NT2/D1 (cell line): ENCODE measurements at regions not wholly inside any gene's neighbourhood (a gene's known extent, or its start where the extent isn't known, plus 50 kb on each side); places are given as distances from the start of the nearest gene placed in this dataset.

Experiments
- SUZ12 ChIP-seq: IDR thresholded peaks from 2 replicates; pipeline ENCODE4 v1.6.1; 2011; ENCODE audit not compliant: insufficient read length, insufficient read depth; ENCODE audit errors: extremely low read depth
- YY1 ChIP-seq: IDR thresholded peaks from 2 replicates; pipeline ENCODE4 v1.6.1; 2011; ENCODE audit not compliant: insufficient read length, insufficient read depth
- ZNF274 ChIP-seq: IDR thresholded peaks from 2 replicates; pipeline ENCODE4 v1.6.1; 2011; ENCODE audit warnings: mild to moderate bottlenecking, low read depth, low read length

DNA sequence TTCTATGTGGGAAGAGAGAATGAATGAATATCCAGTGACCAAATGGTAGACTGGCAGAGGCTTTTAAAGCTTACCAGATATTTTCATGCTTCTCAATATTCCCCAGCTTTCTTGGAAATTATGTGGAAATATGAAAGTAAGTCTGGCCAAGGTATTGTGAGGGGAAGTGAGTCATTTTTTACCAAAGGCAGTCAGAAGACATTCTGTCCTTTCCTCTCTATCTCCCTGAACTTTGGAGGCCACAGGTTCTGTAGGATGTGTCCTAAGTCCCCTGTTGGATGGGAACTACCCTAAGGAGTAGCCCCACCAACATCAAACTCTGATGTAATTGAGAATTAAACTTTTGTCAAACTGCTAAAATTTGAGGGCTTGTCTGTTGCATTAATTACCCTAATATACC is 593.8 kb upstream of the NRSN1 start:
- TF ChIP-seq SUZ12 (no peak), YY1 (no peak), ZNF274 (no peak)
